ENCODE measurements at regions not wholly inside any gene's neighbourhood (a gene's known extent, or its start where the extent isn't known, plus 50 kb on each side); places are given as distances from the start of the nearest gene placed in this dataset.

DNA sequence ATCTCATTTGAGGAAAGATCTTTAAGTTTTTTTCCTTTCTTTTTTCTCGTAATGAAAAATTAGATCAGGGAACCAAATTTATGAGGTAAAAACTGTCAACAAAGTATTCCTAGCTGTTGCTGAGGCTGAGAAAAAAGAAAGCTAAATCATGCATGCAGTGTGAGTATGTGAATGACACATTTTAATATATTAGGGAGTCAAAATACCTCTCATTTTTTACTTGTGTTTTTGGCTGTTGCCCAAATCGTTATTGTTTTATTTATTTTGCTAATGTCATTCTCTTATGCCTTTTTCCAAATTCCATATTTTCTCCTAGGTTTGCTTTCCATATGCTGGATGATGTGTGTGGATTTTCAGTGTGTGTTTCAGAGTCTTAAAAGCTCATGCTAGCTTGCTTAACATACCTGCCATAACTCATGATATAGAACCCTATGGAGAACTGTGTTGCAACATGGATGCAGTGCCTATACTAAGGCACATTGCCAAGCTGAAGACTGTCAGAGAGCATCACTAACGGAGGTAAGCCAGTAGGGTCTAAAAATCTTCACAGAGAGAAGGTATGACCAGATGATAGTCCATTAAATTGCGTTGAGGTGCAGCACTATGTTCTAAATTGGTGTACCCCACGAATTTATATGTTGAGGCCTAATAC is 629.5 kb upstream of the KCNMB2 start:
- TF ChIP-seq, protein P1, sequence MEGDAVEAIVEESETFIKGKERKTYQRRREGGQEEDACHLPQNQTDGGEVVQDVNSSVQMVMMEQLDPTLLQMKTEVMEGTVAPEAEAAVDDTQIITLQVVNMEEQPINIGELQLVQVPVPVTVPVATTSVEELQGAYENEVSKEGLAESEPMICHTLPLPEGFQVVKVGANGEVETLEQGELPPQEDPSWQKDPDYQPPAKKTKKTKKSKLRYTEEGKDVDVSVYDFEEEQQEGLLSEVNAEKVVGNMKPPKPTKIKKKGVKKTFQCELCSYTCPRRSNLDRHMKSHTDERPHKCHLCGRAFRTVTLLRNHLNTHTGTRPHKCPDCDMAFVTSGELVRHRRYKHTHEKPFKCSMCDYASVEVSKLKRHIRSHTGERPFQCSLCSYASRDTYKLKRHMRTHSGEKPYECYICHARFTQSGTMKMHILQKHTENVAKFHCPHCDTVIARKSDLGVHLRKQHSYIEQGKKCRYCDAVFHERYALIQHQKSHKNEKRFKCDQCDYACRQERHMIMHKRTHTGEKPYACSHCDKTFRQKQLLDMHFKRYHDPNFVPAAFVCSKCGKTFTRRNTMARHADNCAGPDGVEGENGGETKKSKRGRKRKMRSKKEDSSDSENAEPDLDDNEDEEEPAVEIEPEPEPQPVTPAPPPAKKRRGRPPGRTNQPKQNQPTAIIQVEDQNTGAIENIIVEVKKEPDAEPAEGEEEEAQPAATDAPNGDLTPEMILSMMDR (IDR thresholded peaks at IDR 0.05): no peak
- no peak for TF ChIP-seq POLR2A (IDR thresholded peaks at IDR 0.05)
